Fibroblast of skin of back (primary cell): ENCODE measurements at regions not wholly inside any gene's neighbourhood (a gene's known extent, or its start where the extent isn't known, plus 50 kb on each side); places are given as distances from the start of the nearest gene placed in this dataset.
"Not testable (repeated sequence)": the region's sequence is repeated elsewhere in the genome, so short reads cannot be mapped to it uniquely, and the experiment has no call there.

Experiments used
- DNase-seq: peaks from one replicate; pipeline ENCODE4 v3.0.0-alpha.2; 2013

DNA sequence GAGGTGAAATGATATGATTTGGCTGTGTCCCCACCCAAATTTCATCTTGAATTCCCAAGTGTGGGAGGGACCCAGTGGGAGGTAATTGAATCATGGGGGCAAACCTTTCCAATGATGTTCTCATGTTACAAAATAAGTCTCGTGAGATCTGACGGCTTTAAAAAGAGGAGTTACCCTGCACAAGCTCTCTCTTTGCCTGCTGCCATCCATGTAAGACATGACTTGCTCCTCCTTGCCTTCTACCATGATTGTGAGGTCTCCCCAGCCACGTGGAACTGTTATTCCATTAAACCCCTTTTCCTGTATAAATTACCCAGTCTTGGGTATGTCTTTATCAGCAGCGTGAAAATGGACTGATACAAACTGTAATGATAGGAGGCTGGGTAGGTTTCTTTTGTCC is 145.1 kb downstream of the AKR1D1 start:
- DNase-seq, result not testable (repeated sequence)

DNA sequence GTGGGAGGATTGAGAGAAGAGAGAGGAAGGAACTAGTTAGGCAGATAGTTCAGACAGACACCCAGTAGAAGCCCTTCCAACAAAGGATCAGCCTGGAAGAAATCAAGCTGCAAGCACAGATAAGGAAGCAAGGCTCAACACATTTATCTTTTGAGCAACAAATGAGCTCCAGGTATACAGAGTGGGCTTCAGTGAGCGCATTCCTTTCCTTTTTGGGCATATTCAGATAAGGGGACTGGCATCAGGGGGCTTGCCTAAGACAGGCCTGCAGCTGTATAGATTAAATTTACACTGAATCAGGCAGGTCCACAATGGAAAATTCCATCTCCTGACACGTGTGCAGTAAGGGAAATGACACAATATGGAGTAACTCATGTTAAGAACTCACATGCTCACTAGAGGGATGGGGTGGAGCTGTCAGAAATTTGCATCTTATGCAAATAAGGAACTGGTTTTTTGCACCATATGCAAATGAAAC is 147.2 kb downstream of the AKR1D1 start:
- no peak for DNase-seq

DNA sequence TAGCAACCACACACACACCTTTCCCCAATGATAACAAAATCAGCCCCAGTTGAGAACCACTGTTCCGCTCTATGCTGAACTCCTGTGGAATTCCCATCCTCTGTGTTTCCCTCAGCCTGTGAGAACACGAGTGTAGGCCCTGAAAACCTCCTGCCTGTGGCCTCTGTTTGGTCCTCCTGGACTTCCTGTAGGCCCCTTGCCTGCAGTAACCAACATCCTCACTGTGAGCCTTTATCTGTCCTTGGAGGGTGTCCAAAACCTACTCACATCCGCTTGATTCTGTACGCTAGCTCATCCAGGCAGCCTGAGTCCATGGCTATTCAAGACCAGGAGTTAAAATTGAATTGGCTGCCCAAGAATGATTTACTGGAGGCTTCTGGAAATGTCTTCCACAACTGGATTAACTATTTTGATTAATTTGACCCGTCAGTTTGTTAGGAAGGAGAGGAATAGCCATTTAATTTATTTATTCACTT is 149.8 kb downstream of the AKR1D1 start:
- DNase-seq, result no peak

DNA sequence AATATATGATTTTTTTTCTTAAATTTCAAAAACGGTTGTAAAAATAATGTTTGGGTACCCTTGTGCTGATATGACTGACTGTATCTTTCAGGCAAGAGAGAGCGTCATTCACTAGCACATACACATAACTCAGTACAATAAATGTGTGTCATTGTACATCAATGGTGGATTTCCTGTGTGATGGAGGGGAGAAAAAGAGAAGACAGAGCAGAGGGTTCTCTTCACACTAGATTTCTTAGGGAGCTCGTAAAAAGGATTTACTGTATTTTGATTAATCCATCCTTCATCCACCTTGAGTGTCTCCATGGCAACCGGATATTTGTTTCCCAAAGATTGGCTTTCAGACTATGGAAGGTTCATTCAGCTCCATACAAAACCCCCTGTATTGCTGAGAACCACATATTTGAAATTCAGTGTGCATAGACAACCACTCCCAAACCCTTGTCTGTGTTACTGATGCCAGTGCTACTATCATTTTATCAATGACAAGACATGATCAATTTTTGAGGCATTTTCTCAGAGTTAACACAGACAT is 150.6 kb downstream of the AKR1D1 start:
- no peak for DNase-seq

DNA sequence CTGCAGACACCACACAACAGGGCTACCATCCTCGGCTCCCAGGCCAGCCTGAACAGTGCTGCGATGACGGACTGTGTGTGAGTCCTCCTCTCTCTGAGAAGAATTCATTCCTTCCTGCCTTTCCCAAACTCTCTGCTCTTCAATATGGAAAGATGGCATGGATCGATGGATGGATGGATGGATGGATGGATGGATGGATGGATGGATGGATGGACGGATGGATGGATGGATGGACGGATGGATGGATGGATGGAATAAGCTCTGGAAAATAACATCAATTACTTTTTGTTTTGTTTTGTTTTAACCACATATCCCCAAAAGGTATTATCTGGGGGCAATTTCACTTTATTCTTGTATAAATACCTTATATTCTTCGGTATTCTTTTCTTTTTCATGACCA is 151.9 kb downstream of the AKR1D1 start:
- DNase-seq, result no peak

DNA sequence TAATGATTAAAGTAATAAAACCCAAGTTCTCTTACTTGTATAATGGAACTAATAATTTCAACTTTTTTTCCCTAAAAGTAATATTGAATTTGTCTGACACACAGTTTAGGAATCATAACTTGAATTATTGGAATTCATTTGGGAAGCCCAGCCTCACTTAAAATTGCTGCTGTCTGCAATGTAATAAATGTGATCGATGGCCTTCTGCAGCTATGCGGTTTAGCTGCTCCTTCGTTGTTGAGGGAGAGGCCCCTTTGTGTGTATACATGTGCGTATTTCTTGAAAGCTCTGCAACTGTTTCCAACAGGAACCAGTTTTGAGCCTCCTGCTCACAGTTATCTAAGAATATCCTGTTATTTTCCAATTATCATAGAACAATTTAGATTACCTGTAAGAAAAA is 152.5 kb downstream of the AKR1D1 start:
- no peak for DNase-seq

DNA sequence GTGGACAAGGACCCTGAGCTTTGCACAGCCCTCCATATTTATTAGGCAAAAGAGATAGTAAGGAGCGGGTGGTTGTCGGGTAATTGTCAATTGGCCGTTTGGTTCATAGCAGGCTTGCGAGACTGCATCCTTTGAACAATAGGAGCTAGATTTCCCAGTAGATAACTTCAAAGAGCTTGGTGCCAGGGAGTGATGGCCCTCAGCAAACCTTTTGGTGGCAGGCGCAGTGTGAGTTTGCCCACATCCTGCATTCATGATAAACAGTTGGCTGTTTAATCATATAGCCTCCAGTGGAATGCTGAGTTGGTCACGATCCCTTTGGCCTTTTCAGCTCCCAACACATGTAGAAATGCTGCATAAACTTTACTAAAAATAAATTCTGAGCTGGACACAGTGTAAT is 156.9 kb downstream of the AKR1D1 start:
- no peak for DNase-seq

DNA sequence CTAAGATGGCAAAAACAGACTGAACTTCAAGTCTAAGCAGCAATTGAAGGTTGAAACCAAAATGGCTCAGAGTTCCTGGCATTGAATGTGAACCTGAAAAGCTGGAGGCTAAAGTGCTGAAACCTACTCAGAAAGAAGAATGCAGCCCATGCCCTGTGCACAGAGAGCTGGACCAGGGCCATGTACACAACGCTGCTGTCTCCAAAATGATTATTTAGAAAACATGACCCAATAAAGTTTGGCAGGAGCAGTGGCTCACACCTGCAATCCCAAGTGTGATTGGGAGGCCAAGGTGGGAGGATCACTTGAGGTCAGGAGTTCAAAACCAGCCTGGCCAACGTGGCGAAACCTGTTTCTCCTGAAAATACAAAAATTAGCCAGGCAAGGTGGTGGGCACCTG is 158.9 kb downstream of the AKR1D1 start:
- no peak for DNase-seq

DNA sequence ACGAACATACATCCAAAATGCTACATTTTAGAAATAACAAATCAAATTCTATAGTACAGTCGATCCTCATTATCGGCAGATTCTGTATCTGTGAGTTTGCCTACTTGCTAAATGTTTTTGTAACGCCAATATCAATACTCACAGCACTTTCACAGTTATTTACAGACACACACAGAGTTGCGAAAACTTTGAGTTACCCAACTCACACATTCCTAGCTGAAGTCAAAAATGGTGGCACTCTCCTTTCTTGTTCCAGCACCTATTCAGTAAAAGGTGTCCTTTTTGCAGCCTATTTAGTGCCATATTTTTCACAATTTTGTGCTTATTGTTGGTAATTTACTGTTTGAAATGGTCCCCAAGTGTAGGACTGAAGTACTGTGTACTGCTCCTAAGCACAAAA is 161.7 kb downstream of the AKR1D1 start:
- no peak for DNase-seq

DNA sequence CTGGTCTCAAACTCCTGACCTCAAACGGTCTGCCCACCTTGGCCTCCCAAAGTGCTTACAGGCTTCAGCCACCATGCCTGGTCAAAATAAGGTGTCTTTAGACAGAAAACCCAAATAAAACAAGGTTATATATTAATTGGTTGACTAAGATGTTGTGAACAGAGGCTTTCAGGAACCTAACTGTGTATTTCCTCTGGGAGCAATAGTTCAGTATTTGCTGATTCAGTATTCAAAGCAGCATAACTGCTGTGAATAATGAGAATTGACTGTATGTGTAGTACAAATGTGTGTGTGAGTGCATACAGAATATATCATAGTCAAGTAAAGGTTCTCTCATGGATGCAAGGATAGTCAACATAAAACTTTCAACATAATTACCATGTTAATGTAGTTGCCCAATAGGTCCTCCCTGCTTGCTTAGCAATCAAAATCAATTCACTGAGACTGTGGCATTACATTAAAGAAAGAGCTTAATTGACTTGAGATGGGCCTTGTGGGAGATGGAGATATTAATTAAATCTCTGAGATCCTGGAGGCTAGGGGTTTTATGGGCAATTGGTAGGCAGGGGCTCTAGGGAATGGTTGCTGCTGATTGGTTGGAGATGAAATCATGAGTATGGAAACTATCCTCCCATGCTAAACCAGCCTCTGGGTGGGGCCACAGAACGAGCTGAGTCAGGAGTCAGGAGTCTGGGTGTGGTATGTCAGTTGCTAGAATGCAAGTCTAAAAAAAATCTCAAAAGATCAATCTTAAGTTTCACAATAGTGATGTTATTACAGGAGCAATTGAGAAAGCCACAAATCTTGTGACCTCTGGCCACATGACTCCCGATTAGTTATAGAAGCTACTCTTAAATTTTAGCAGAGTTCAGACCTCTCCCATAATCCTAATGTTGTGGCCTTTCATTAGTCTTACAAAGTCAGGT is 162.7 kb downstream of the AKR1D1 start:
- DNase-seq, result no peak

DNA sequence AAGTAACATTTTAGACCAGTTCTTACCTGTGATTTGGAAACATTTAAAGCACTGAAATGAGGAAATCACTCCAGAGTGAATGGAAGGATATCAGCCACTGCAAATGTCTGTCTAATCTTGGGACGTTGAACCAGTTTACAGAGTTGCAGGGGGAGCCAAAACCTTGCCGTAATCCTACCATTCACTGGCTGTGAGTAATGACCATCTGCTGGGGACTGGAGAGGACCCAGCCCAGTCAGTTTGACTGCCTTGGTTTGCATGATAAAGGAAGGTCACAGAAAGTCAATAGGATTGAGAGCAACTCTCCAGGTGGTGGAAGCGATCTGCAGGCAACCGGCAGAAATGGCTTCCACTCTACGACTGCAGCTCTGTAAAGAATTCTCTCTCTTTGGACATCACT is 167.2 kb downstream of the AKR1D1 start:
- DNase-seq, result no peak

DNA sequence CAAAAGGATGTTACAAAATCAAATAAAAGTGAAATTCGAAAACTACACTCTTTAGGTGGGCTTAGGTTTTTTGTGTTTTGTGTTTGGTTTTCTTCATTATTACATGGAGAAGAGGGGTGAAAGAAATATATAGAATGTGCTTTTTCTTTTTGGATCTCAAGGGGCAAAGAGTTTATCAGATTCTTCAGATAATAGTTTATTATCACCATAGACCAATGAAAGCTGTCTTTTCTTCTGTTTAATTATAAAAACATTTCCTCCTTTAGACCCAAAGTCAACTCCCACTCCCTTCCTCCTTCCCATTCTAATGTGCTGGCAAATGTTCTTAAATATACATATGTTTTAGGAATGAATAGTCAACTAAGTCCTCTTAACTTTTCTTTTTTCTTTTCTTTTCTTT is 167.6 kb downstream of the AKR1D1 start:
- no peak for DNase-seq

DNA sequence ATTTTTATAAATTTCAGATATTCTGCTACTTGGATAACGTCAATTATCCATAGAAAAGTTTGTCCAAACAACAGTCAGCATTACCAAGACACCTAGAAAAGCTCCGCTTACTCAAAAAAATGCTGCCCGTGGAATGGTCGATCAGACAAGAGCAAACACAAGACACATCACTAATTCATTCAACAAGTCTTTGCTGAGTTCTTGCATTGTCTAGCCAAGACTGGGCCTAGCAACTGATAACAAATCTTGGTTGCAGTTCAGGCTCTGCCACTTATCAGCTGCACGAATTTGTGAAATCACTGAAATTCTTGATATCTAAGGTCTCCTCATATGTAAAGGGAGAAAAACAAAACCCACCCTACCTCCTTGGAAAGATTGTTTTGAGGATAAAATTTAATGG is 168.3 kb downstream of the AKR1D1 start:
- no peak for DNase-seq

DNA sequence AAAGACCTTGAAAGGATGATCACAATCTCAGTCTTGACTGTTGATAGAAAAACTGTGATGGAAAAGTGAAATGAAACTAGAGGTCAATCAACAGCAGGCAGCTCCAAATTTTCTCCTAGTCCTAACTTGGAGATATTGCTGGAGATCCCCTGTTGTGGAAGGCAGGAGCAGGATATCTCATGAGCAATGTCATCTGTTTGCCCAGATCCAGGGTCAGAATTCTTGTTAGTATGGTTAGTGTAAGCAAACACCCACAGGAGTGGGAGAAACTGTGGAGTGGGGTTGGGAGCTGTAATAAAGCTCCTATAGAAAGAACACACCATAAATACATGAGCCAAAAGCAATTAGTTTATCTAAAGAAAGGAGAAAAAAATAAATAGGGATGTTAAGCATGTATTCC is 169.0 kb downstream of the AKR1D1 start:
- no peak for DNase-seq

DNA sequence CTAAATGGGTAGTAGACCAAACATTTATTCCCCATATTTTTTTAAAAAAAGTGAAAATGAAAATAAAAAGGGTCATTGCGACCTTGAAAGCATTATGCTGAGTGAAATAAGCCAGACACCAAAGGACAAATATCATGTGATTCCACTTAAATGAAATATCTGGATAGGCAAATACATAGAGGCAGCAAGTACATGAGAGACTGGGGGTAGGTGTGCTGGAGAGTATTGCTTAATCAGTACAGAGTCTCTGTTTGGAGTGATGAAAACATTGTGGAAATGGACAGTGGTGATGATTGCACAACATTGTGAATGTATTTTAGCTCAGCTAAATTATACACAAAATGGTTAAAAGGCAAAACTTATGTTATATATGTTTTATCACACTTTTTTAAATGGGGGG is 169.4 kb downstream of the AKR1D1 start:
- DNase-seq, result no peak

DNA sequence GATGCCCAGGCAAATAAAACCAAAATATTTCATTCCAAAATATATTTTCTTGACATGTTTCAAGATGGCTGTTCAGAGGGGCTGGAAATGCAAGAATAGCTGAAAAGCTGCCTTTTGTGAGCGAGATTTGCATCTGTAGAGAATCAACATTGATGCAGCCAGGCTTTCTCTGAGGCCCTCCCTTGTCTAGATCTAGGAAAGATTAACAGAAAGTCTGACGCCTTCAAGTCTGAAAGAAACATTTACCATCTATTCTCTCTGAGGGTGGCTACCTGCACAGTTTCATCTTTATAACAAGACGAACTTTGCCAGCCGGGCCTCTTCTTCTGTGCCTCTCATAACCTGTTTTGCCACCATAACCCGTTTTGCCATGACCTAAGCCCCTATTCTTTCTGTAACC is 170.2 kb downstream of the AKR1D1 start:
- no peak for DNase-seq

DNA sequence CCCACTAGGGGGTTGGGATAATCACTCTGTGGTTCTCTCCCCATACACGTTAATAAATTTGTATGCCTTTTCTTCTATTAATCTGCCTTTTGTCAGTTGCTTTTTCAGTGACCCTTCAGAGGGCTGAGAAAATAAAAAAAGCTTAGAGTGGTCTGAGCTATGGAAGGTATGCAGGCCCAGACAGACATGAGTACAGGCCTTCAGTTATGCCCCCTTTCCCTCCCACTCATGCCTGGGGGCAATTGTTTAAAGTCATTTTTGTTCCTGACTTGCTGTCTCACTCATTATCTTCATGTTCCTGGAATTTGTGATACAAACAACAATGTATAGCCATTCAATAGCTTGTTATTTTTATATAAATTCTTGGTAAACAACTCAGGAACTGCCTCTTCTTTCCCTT is 170.8 kb downstream of the AKR1D1 start:
- no peak for DNase-seq

DNA sequence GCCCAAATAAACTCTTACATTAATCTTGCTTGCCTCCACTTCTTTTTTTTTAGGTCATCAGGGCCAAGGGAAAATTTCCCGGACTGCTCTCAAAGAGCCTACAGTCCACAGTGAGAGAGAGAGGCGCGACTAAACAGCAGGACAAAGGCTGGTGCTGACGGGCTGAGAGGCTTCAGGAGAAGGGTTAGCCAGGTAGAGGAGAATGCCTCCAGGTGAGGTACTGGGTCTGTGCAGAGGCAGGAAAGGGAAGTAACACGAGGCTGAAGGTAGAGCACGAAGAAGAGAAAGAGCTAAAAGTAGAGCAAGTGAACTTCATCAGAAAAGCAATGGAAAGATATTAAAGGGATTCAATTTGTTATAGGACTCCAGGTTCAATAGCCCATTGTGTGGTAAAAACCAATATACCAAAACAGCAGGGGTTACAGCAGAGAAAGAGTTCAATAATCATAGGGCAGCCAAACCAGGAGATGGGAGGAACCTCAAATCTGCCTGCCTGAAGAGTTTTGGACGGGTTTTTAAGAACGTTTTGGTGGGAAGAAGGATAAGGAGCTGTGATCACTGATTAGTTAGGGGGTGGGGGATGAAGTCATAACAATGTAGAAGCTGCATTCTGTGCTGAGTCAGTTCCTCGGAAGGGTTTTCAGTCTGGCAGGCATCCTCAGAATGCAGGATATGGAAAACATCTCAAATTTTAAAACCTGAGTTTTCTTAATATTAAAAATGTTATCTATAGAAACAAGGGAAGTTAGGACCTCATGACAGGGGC is 171.5 kb downstream of the AKR1D1 start:
- DNase-seq, result peak; percentile 6

DNA sequence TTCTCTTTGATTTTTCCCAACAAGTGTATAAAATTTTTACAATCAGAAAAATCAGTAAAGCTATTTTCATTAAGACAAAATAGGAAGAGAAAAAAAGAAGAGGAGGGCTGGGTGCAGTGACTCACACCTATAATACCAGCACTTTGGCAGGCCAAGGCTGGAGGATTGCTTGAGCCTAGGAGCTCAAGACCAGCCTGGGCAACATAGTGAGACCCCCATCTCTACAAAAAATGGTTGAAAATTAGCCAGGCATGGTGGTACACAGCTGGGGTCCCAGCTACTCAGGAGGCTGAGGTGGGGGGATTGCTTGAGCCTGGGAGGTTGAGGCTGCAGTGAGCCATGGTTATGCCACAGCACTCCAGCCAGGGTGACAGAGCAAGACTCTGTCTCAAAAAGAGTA is 172.3 kb downstream of the AKR1D1 start:
- no peak for DNase-seq

DNA sequence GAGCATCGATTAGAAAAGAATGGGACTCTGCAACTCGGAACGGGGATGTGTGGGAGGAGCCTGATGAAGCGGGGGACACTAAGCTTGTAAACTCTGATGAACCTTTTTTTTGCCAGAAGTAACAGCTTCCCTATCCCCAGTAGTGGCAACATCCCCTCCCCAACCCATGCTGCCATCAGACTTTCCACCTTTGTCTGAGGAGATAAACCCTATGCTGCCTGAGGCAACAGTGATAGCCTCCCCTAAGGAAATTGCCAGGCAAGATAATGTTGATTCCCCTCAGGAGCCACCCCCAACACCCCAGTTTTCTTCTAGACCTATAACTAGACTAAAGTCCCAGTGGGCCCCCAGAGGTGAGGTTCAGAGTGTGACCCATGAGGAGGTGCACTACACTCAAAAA is 173.7 kb downstream of the AKR1D1 start:
- DNase-seq, result no peak

DNA sequence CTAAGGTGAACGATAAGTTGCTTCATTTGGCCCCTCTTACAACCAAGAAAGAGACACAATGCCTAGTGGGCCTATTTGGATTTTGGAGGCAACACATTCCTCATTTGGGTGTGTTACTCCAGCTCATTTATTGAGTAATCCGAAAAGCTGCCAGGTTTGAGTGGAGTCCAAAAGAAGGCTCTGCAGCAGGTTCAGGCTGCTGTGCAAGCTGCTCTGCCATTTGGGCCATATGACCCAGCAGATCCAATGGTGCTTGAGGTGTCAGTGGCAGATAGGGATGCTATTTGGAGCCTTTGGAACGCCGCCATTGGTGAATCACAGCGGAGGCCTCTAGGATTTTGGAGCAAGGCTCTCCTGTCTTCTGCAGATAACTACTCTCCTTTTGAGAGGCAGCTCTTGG is 176.4 kb downstream of the AKR1D1 start:
- not testable (repeated sequence) for DNase-seq

DNA sequence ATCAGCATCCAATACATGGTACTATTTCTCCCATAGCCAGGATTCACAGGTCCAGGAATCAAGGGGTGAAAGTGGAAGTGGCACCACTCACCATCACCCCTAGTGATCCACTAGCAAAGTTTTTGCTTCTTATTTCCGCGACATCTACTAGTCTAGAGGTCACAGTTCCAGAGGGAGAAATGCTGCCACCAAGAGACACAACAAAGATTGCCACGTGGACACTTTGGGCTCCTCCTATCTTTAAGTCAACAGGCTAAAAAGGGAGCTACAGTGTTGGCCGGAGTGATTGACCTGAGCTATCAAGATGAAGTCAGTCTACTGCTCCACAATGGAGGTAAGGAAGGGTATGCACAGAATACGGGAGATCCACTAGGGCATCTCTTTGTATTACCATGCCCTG is 178.2 kb downstream of the AKR1D1 start:
- DNase-seq, result no peak

DNA sequence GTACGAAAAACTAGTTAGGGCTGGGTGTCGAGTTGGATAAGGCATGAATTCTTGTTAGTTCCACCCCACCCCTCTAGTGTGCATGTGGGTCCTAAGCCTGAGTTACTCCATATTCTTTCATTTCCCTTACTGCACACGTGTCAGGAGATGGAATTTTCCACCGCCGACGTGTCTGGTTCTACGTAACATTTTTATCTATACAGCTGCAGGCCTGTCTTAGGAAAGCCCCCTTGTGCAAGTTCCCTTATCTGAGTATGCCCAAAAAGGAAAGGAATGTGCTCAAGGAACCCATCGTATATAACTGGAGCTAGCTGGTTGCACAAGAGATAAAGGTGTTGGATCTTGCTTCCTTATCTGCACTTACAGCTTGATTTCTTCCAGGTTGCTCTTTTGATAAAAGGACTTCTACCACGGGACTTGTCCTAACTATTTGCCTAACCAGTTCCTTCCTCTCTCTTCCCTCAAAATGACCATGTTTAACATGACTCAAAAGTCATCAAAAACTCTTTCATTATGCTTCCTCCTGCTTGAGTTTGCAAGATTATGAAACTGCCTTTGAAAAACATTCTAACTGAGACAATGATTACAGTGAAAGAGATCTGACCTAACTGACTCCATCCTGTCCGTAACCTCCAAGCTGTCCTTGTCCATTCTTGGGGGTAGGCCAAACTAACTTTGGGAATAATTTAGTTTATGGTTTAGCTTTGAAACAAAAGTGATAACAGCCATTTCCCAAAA is 181.4 kb downstream of the AKR1D1 start:
- no peak for DNase-seq
